Adrenal gland (tissue), 9 donors: ENCODE measurements at regions not wholly inside any gene's neighbourhood (a gene's known extent, or its start where the extent isn't known, plus 50 kb on each side); places are given as distances from the start of the nearest gene placed in this dataset.

ENCODE experiments used
- DNase-seq, 7 donors: peaks; one replicate each; pipeline ENCODE4 v3.0.0-alpha.2; 2019 to 2020
- H3K27ac ChIP-seq, 5 donors: fragments of 200-600 bp; sonication (generic) in 4 of 5; 1 replicate in 3 of 5; 2 replicates in 2 of 5; pipeline versions ENCODE4 v1.5.1 to v1.8.0; 2016 to 2020; ENCODE audit warnings: mild to moderate bottlenecking in 1 of 5
- H3K27me3 ChIP-seq: fragments of 200-600 bp; 2 replicates; pipeline ENCODE4 v1.8.0; 2021
- H3K36me3 ChIP-seq, 2 donors: fragments of 200-600 bp; replicated peaks in 1 of 2; 1 replicate in 1 of 2; 2 replicates in 1 of 2; pipeline versions ENCODE4 v1.5.1 to v1.8.0; 2018 to 2022
- H3K4me1 ChIP-seq, 2 donors: fragments of 200-600 bp; replicated peaks in 1 of 2; 1 replicate in 1 of 2; 2 replicates in 1 of 2; pipeline versions ENCODE4 v1.5.1 to v1.8.0; 2018 to 2021
- H3K4me3 ChIP-seq, 4 donors: fragments of 200-600 bp; sonication (generic) in 3 of 4; one replicate each; pipeline ENCODE4 v1.5.1; 2016 to 2018
- H3K9me3 ChIP-seq, 3 donors: fragments of 200-600 bp; sonication (generic) in 1 of 3; replicated peaks in 1 of 3; 1 replicate in 2 of 3; 2 replicates in 1 of 3; pipeline versions ENCODE4 v1.5.1 to v1.8.0; 2016 to 2021
- CTCF ChIP-seq, 6 experiments: fragments of 450-650 bp in 4 of 6; fragments of 200-600 bp in 2 of 6; sonication (generic) in 1 of 6; IDR thresholded peaks; 1 replicate in 5 of 6; 2 replicates in 1 of 6; pipeline versions ENCODE4 v1.5.1 to v1.8.0; 2016 to 2021; ENCODE audit warnings: antibody characterized with exemption in 6 of 6, mild to moderate bottlenecking in 2 of 6, moderate library complexity in 1 of 6
- POLR2A ChIP-seq, 2 donors: fragments of 450-650 bp; IDR thresholded peaks; one replicate each; pipeline ENCODE4 v1.6.1; 2017; ENCODE audit warnings: antibody characterized with exemption in 2 of 2, mild to moderate bottlenecking in 2 of 2, moderate library complexity in 1 of 2
- WGBS, 4 donors: extraction: QIAGEN DNeasy Blood & Tissue Kit in 2 of 4; methylation state at CpG; one replicate each; pipeline versions ENCODE4 v1.1.5 to v1.1.7; 2013 to 2017; 5-methylcytosine and 5-hydroxymethylcytosine counted together
- intact Hi-C, 2 donors: fragments of 100-400 bp; cut with DNase I; formaldehyde crosslinking; loops; one replicate each; pipeline versions ENCODE4 v1.14.1 to v1.15.0; 2022 to 2023
- donor health status: healthy with polysubstance abuse.
- donor health status: Bipolar disorder and iron deficiency.
- donor health status: DM: yes; HTN: yes; CAD: no.
- donor health status: DM: no; HTN: no; CAD: no.
- donor health status: DM: no; HTN: no; CAD: no.

DNA sequence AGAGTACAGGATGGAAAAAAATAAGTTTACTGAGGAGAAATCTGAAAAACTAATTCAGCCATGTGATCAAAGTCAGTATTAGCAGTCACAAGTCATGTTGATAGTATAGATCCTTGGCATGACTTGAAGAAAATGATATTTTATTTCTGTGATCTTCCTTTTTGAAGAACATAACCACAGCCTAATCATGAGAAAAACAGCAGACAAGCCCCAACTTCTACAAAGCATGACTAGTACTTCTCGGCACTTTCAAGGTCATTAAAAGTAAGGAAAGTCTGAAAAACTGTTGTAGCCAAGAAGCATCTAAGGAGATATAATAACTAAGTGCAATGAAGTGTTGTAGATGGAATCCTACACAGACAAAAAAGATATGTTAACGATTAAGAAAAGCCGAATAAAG is 264.1 kb upstream of the FOXG1 start:
- Histone ChIP-seq H3K36me3 (no peaks in the 10 kb centered on the region), H3K4me3 (no peak overlapping the region), H3K4me1 (no peaks in the 10 kb centered on the region), H3K27me3 (no peaks in the 10 kb centered on the region), H3K27ac (no peak overlapping the region), H3K9me3 (no peaks in the 10 kb centered on the region)
- intact Hi-C loops, result no loop called here
- no peak for TF ChIP-seq CTCF (IDR thresholded peaks at IDR 0.05)
- no peak for TF ChIP-seq POLR2A (IDR thresholded peaks at IDR 0.05)
- 68 to 82% (median 75%) methylated on average over 3 of the region's 3 CpGs for WGBS, 4 donors
- DNase-seq, result no peak

GRCh38 chr14:28515571-28515970 is 251.0 kb upstream of the FOXG1 start:
- TF ChIP-seq POLR2A (IDR thresholded peaks at IDR 0.05), result no peak
- TF ChIP-seq CTCF (IDR thresholded peaks at IDR 0.05), result no peak
- no peaks in the 10 kb centered on the region for H3K4me1 ChIP-seq
- no peaks in the 10 kb centered on the region for H3K9me3 ChIP-seq
- intact Hi-C loops, result no loop called here
- H3K4me3 ChIP-seq, result no peak overlapping the region
- WGBS, 4 donors, result 61 to 72% (median 66%) methylated on average over 3 of the region's 3 CpGs
- no peak for DNase-seq
- no peaks in the 10 kb centered on the region for H3K36me3 ChIP-seq
- H3K27ac ChIP-seq, result no peak overlapping the region
- H3K27me3 ChIP-seq, result no peaks in the 10 kb centered on the region

DNA sequence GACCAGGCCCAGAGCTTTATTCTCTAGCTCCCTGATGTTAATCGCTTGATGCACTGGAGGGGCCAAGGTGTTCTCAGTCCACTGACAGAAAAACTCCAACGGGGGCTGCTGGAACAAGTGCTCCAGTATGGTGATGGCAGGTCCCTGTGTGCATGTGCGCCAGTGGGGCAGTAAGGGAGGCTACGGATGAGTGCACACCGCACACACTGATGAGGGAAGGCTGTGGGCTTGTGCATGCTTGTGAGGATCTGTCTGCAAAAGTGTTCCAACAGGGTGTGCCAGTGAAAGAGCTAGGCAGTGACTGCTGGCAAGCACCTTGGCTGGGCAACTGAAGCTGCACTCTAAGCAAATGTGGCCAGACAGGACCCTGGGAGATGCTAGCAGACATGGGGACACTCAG is 229.7 kb upstream of the FOXG1 start:
- intact Hi-C loops, result no loop called here
- no peak overlapping the region for H3K4me3 ChIP-seq
- 80 to 89% (median 86%) methylated on average over 2 to 5 of the region's 5 CpGs for WGBS, 4 donors
- TF ChIP-seq CTCF (IDR thresholded peaks at IDR 0.05) (no peak), POLR2A (IDR thresholded peaks at IDR 0.05) (no peak)
- H3K9me3 ChIP-seq, result no peaks in the 10 kb centered on the region
- no peaks in the 10 kb centered on the region for H3K27me3 ChIP-seq
- no peak overlapping the region for H3K27ac ChIP-seq
- no peaks in the 10 kb centered on the region for H3K36me3 ChIP-seq
- H3K4me1 ChIP-seq, result no peaks in the 10 kb centered on the region
- no peak for DNase-seq

DNA sequence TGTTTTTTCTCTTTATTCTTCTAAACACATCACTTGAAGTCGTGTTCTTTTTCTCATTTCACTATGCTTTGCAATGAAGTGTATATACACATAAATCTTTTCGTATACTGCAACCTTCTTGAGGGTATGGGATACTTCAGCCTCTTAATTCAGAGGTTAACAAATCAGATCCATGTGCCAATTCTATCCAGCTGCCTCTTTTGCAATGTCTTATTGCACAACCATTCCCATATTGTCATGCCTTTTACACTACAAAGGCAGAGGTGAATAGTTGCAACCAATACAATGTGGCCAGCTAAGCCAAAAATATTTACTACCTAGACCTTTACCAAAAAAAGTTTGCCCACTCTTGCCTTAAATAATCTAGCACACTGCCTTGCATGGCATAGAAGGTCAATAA is 224.5 kb upstream of the FOXG1 start:
- intact Hi-C loops, result no loop called here
- TF ChIP-seq CTCF (IDR thresholded peaks at IDR 0.05) (no peak), POLR2A (IDR thresholded peaks at IDR 0.05) (no peak)
- no peaks in the 10 kb centered on the region for H3K9me3 ChIP-seq
- no peak overlapping the region for H3K4me3 ChIP-seq
- H3K36me3 ChIP-seq, result no peaks in the 10 kb centered on the region
- DNase-seq, result no peak
- no peaks in the 10 kb centered on the region for H3K4me1 ChIP-seq
- 57 to 77% (median 70%) methylated on average over 2 of the region's 2 CpGs for WGBS, 4 donors
- no peaks in the 10 kb centered on the region for H3K27me3 ChIP-seq
- H3K27ac ChIP-seq, result no peak overlapping the region
